GOT3 (cell line): ENCODE measurements at regions not wholly inside any gene's neighbourhood (a gene's known extent, or its start where the extent isn't known, plus 50 kb on each side); places are given as distances from the start of the nearest gene placed in this dataset.
A peak's percentile ranks its signal among the peaks of the same experiment; 100 is the strongest.
"Not testable (repeated sequence)": the region's sequence is repeated elsewhere in the genome, so short reads cannot be mapped to it uniquely, and the experiment has no call there.

Experiments
- DNase-seq: peaks from one replicate; lab custom pipeline; 2025; ENCODE audit warnings: mixed read lengths; lab: John Stamatoyannopoulos, UW

GRCh38 chr7:149633976-149634945 is 136.7 kb upstream of the ZNF746 start:
- DNase-seq, result no peak

DNA sequence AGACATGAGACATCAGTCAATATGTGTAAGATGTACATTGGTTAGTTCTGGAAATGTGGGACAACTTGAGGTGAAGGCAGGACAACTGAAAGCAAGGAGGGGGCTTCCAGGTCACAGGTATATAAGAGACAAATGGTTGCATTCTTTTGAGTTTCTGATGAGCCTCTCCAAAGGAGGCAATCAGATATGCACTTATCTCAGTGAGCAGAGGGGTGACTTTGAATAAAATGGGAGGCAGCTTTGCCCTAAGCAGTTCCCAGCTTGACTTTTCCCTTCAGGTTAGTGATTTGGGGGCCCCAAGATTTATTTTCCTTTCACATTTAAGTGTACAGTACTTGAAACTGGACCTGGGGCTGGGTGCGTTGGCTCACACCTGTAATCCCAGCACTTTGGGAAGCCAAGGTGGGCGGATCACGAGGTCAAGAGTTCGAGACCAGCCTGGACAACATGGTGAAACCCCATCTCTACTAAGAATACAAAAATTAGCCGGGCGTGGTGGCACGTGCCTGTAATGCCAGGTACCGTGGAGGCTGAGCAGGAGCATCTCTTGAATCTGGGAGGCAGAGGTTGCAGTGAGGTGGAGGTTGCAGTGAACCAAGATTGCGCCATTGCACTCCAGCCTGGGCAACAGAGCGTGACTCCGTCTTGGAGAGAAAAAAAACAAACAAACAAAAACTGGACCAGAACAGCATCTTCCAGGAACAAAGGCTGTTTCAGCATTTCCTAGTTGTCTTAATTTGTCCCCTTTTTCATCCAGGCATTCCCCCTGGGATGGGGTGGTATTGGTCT is 130.9 kb upstream of the ZNF746 start:
- DNase-seq, result not testable (repeated sequence)

DNA sequence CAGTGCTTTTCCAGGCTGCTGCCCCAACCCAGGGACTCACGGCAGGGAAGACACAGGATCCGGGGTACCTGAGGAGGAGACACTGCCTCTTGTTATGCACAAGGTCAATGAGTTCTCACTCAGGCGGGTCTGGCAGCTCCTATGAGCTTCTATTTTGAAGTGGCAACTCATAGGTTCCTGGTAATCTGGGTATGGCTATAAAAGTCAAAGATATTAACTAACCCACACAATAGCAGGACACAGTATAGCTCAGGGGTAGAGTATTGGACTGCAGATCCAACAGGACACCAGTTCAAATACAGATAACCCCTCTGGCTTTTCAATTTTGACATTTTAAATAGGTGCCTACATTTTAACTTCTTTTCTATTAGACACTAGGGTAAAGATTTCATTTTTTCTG is 130.3 kb upstream of the ZNF746 start:
- no peak for DNase-seq

- DNase-seq, result no peak
These were observed 129.4 kb upstream of the ZNF746 start for GRCh38 chr7:149626972-149627371.

GRCh38 chr7:149625947-149626392 is 128.4 kb upstream of the ZNF746 start:
- no peak for DNase-seq

DNA sequence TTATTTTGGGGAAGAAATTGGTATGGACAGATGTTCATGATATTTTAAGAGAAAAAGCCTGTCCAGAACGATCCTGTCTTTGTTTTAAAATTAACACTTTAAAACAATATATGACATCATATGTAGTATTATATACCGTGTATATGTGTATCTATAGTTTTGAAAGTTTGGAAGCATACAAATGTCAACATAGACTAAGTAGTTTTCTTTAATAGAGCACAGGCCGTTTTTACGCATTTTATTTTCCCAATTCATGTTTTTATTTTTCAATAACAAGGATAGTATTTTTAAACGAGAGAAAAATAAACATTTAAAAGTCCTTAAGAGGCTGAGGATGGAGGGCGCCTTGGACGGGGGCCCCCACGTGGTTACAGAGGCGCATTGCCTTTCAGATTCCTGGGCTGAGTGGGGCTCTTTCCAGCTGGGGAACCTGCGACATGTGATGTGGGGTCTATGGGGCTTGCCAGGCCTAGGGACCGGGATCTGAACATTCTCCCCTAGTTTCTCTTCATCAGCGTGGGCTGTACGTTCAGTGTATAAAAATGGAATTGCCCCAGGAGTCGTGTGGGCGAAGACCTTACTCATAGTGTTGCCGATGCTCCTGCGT is 127.8 kb upstream of the ZNF746 start:
- no peak for DNase-seq

DNA sequence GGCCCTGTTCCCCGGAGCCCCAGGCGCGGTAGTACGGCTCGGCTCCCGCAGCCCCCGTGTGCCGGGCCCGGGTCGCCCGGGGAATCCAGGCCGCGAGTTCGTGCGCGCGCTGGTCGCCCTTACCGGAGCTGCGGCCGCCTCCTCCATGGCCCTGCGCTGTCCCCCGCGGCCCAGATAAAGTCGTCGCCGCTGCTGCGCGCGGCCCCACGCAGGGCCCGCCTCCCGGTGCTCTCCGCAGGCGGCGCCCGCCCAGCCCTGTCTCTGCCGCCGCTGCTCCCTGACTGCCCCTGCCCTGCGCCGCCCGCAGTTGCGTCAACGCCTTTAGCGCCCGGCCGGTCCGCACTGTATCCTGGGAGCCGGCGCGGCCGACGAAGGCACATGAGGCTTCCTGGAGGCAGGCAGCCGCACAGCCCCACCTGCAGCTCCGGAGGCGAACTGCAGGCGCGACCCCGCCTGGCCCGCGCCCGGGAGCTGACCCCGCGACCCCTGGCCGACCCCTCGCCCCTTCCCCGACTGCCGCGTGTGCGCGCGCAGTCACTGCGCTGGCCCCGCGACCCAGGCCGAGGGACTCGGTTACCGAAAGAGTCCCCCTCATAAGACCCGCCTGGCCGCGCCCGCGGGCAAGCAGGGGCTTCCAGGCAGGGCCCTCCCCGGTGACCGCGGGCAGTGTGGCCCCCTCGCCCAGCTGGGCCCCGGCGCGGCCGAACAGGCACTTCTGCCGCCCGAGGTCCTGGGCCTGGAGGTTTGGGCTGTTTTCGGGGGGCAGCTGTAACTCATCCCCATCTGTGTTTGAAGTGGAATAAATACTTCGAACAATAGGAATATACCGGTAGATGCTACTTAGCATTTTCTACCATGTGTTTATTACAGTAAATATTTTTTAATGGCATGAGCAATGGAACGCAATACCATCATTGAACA is 127.1 kb upstream of the ZNF746 start:
- DNase-seq, result peak; percentile 73

DNA sequence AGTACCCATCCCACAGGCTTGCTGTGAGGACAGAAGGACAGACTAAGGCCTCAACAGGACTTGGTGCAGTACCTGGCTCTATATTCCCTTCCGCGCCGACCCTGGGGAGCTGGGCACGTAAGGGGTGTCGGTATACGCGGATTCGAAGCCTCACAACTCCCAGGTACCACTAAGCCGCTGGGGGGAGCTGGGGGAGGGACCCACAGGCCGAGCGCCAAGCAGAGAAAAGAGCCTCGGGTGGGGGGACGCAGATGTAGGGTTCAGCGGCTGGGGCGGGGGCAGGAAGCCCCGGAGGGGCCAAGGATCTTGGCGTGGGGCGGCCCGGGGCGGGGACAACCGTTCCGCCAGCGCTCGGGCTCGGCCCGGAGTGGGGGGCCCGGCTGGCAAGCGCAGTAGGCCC is 126.4 kb upstream of the ZNF746 start:
- DNase-seq, result no peak

GRCh38 chr7:149623262-149623997 is 125.8 kb upstream of the ZNF746 start:
- not testable (repeated sequence) for DNase-seq

GRCh38 chr7:149622444-149623210 is 125.0 kb upstream of the ZNF746 start:
- DNase-seq, result no peak

GRCh38 chr7:149621776-149622175 is 124.2 kb upstream of the ZNF746 start:
- no peak for DNase-seq

DNA sequence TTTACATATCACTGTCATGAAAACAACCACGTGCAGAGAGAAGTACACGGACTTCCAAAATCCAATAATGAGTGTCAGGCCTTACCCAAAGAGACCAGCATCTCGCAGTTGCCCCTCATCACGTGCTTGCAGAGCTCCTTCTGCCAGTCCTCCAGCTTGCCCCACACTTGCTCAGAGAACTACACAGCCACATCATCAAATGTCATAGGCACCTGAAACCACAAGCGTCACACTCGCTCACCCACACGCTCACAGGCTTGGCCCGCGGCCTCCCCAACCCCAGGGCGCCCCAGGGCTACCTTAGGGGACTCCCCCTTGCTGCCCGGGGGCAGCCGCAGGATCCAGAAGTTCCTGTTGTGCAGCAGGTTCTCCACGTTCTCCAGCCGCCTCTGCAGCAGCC is 123.4 kb upstream of the ZNF746 start:
- DNase-seq, result no peak

GRCh38 chr7:149616898-149617297 is 119.3 kb upstream of the ZNF746 start:
- no peak for DNase-seq

DNA sequence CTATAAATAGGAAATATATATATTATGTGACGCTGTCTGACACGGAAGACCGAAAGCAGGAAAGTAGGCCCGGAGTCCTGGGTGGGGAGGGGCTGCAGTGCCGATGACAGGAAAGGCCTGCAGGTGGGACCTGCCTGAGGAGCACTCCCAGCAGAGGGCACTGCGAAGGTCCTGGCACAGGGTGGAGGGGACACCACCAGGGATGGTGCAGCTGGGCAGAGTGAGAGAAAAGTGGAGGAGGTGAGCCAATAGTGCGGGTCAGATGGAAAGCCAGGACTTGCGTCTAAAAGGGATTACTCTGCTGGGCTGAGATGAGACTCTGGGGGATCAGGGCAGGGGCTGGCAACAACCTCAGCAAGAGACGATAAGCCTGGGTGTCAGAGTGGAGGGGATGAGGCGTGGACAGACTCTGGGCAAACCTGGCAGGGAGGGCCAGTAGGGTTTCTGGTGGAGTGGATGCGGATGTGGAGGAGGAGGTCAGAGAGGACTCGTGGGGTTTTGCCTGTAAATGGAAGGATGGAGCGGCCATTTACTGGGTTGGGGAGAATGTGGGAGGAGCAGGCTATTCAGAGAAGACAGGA is 118.2 kb upstream of the ZNF746 start:
- DNase-seq, result no peak

DNA sequence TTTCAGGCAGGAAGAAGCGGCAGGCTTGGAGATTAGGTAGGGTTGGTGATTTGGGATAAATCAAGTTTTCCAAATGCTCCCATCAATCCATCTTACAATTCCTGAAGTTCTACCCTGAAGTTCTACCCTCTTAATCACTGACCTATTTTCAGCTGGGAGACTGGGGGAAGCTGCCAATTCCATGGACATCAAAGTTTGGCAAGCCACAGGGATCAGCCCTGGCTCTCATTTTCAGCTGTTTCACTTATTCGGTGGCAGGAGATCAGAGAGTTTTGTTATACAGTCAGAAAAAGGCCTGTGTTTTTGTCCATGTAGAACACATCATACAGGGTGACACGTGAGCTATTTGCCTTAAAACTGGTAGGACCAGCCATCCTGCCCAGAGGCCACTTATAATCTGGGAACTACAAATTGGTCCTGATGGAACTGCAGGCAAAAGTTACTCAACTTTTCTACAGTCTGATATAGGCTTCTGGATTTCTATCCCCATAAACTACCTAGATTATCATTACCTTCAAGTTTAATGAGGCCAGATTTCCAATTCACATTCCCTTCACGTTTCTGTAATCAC is 112.9 kb upstream of the ZNF746 start:
- no peak for DNase-seq

DNA sequence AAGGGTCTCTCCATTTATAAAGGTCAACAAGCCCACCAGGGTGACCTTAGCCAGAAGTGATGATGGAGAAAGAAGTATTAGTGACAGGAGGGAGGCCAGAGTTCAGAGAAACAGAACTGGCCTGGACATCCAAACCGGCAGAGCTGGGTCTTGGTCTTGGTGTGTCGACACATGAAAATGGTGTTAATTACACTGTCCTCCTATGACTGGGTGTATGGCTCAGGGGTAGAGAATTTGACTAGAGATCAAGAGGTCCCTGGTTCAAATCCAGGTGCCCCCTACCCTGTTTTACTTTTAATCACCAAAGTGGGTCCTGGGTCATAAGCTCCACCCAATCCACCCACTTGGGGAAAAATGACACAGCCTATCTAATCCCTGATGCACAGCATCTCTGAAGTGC is 110.6 kb upstream of the ZNF746 start:
- no peak for DNase-seq

DNA sequence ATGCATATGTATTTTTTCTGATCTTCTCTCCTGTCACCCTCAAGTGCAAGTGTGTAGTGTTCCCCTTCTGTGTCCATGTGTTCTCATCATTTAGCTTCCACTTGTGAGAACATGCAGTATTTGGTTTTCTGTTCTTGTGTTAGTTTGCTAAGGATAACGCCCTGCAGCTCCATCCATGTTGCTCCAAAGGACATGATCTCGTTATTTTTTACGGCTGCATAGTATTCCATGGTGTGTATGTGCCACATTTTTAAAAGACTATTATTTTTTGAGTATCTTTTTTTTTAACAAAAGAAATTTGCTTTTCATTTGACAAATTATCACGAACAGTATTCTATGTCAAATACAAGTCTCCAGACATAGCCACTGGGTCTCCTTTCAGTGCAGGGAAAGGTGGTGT is 110.1 kb upstream of the ZNF746 start:
- no peak for DNase-seq

- DNase-seq, result no peak
These were observed 109.2 kb upstream of the ZNF746 start for GRCh38 chr7:149606826-149607225.

DNA sequence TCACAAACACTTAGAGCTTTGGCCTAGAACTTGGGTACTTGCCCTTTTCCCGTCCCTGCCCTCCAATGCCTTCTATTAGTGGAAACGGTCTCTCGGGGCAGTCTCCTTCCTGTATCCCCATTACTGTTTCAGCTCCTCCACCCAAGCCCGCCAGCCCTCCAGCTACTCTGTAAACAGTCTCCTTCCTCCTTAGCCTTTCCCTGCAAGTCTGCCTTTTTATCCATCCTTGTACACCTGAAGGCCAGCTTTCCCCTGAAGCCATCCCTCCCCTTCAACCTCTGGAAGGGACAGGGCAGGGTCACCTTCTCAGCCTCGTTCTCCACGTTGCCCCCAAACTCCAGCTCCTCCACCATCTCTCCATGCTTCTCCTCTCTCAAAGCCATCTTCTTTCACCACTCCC is 108.1 kb upstream of the ZNF746 start:
- DNase-seq, result no peak
